GM12873 (cell line): ENCODE measurements at regions not wholly inside any gene's neighbourhood (a gene's known extent, or its start where the extent isn't known, plus 50 kb on each side); places are given as distances from the start of the nearest gene placed in this dataset.

Experiments used
- TF ChIP-seq, protein P1 (sequence below): IDR thresholded peaks from 2 replicates; pipeline ENCODE4 v1.5.1; 2012; ENCODE audit warnings: low read depth, mild to moderate bottlenecking, moderate library complexity, low read length, control low read depth; ENCODE audit not compliant: insufficient read depth; ENCODE audit errors: missing control alignments

DNA sequence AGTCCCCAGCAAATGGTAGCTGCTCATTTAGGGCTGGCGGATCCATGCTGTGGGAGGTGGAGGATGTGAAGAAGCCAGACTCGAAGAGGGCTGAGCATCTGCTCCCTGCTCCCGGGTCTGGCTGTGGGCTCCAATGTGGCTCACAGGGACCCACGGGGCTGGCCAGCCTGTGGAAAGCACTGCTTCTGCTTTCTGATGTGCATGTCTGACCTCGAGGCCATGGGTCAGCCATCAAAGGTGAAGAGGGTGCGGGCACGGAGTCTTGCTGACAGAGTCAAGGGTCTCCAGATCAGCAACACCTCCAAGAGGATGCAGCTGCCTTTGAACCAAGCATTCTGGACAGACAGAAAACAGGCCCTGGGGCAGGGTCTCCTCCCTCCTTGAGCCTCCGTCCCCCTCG, 178.2 kb downstream of the INHBB start:
- TF ChIP-seq, protein P1, sequence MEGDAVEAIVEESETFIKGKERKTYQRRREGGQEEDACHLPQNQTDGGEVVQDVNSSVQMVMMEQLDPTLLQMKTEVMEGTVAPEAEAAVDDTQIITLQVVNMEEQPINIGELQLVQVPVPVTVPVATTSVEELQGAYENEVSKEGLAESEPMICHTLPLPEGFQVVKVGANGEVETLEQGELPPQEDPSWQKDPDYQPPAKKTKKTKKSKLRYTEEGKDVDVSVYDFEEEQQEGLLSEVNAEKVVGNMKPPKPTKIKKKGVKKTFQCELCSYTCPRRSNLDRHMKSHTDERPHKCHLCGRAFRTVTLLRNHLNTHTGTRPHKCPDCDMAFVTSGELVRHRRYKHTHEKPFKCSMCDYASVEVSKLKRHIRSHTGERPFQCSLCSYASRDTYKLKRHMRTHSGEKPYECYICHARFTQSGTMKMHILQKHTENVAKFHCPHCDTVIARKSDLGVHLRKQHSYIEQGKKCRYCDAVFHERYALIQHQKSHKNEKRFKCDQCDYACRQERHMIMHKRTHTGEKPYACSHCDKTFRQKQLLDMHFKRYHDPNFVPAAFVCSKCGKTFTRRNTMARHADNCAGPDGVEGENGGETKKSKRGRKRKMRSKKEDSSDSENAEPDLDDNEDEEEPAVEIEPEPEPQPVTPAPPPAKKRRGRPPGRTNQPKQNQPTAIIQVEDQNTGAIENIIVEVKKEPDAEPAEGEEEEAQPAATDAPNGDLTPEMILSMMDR, result no peak

DNA sequence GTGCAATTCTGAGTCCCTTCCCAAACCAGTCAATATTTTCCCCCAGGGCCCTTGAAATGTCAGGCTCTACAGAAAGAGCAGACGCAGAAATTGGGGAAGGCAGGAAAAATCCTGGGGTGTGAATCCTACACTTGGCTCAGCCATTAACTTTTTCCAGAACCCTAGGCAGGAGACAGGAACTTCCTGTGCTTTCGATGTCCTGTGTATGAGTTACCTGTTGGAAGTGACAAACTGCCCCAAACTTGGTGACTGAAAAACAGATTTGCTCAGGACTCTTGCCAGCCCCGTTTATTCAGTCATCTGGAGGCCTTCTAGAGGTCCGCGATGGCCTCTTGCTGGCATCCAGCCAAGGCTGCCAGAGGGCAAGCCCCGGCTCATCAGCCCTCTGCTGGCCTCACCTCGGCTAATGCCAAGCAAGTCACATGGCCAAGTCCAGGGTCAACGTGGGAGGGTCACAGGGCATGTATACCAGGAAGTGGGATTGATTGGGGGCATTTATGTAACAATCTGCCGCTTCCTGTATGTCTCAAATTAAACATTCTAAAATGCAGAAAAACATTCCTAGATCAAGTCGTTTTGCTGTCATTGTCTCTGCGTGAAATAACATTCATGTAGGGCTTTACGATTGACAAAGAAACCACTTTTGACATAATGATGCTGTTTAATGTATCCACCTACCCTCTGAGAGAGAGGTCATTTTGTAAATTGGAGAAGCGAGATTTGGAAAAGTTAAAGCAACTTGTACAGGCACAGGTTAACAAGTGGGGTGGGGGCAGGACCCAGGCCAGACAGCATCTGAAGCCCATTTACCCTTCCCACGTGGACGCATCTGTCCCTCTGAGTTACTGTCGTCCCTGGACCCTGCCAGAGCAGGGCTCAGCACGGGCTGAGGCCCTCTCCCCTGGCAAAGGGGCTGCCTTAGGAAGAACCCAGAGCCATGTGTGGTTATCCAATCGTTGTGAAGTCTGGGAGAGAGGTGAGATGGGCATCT, 179.4 kb downstream of the INHBB start:
- TF ChIP-seq, protein P1, result no peak

DNA sequence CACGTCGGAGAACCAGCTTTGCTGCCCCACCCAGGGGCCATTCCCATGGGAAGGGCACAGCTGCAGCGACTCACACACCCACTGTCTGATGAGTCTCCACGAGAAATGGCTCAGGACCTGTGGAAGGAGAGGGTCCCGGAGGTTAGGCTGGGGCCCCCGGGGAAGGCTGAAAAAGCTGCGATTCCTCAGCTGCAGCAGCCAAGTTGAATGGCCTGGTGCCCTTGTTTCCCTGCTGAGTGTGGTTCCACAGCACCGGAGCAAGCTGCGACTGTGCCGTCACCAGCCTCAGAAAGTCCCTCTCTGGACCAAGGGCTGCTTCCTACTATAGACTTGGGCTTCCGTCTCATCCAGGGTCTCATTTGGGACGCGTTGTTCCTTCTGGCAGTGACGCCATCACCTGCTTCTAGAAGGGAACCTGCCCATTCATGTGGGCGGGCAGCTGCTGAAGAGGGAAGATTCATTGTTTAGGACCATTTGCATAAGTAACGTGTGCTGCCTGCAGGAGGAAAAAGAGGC, 180.2 kb downstream of the INHBB start:
- TF ChIP-seq, protein P1, result no peak

DNA sequence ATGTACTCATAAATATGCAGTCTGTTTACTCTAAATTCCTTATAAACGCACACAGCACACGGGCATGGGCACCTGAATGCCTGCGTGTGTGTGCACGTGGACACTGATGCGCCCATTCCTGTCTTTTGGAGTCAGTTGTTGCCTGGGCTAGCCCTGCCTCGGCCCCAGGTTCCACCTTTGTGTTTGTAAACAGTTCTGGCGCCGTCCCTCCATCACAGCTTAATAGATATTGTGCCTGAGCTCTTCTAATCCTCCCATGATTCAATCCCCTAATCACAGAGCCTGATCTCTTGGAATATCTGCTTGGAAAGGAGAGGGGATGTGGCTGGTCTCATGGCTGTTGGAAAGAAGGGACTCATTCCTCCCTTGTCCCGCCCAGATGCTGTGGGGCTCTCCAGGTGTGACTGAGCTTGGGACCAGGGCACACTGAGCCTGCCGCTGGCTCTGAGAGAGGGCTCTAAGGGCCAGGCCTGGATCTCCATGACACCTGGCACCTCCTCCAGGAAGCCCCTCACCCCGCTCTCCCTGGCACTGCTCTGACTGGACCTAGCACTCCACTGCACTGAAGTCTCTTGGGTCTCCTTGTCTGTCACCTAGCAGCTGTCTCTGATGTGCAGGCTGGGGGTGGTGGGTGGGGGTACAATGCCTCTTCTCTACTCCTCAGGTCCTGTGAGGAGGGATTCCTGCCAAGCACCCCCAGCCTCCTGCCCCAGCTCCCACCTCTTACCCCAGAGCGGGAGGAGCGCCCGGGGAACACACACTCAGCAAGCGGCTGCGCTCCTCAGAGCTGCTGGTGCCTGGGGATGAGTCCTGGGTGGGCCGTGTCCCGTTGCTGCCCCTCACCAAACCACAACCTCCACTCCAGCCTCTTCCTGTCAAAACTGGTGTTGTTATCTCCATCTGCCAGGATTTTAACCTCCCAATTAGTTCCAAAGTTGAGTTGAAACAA, 181.3 kb downstream of the INHBB start:
- TF ChIP-seq, protein P1, result no peak

DNA sequence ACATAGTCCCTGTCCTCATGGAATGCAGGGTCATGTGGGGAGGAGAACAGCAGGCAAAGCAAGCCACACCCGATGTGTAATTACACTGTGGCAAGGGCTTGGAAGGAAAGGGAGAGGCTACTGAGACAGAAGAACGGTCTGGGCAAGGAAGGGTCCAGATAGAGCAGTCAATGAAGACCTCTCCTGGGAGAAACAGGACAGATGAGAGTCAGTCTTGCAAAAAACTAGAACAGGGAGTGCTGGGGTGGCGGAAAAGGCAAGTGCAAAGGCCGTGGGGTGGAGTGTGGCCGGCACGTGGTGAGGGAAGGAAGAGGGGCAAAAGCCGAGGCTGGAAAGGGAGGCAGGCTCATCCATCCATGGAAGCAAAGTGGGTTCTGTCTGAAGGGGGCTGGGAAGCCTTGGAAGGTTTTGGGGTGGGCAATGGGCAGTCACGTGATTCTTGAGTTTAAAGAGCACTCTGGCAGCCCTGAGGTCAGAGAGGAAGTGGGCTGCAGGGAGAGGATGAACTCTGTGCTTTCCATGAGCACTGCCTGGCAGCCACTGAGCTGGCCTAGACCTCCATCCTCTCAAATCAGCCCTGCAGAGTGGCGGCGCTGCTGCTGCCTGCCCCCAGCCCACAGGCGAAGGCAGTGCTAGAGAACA, 182.2 kb downstream of the INHBB start:
- TF ChIP-seq, protein P1, result no peak

DNA sequence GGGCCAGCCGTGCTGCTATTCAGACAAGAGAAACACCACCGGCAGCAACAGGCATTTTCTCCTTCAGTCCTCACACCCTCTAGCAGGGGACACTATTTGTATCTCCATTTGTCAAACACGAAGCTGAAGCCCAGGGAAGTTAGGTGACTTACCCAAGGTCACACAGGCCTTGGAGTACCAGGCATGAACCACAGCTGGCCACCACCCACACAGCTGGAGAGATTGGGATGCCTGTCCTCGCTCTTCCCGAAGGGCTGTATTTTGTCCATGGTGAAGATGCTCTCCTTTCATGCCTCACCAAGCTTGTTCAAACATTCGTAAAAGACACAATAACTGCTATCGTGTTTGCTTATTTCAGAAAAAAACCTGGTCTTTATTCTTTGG, 182.7 kb downstream of the INHBB start:
- TF ChIP-seq, protein P1, result no peak
